Gastroesophageal sphincter (tissue), 3 donors: ENCODE measurements at regions not wholly inside any gene's neighbourhood (a gene's known extent, or its start where the extent isn't known, plus 50 kb on each side); places are given as distances from the start of the nearest gene placed in this dataset.

Source experiments
- CTCF ChIP-seq, 4 experiments: fragments of 200-600 bp in 2 of 4; fragments of 450-650 bp in 2 of 4; sonication (generic) in 1 of 4; IDR thresholded peaks; one replicate each; pipeline ENCODE4 v1.5.1; 2017 to 2019; ENCODE audit warnings: antibody characterized with exemption in 4 of 4, mild to moderate bottlenecking in 2 of 4, moderate library complexity in 2 of 4
- EP300 ChIP-seq: sonication (generic); formaldehyde crosslinking; IDR thresholded peaks from one replicate; pipeline ENCODE4 v1.6.1; 2017; ENCODE audit warnings: antibody characterized with exemption, mild to moderate bottlenecking
- POLR2A ChIP-seq, 2 donors: fragments of 450-650 bp; IDR thresholded peaks; one replicate each; pipeline ENCODE4 v1.6.1; 2017; ENCODE audit warnings: antibody characterized with exemption in 2 of 2, mild to moderate bottlenecking in 2 of 2, moderate library complexity in 1 of 2
- POLR2AphosphoS5 ChIP-seq: sonication (generic); formaldehyde crosslinking; IDR thresholded peaks from one replicate; pipeline ENCODE4 v1.6.1; 2017; ENCODE audit warnings: antibody characterized with exemption

GRCh38 chr11:92740276-92740675, 229.2 kb upstream of the MTNR1B start:
- TF ChIP-seq CTCF (IDR thresholded peaks at IDR 0.05) (no peak), POLR2A (IDR thresholded peaks at IDR 0.05) (no peak), EP300 (no peak), POLR2AphosphoS5 (no peak)
